Activated CD8-positive, alpha-beta T cell treated with anti-CD3 and anti-CD28 coated beads, Interleukin-2, amount 10 ng/mL, durations not matched to agents 7 days and 5 days (primary cell): ENCODE measurements at regions not wholly inside any gene's neighbourhood (a gene's known extent, or its start where the extent isn't known, plus 50 kb on each side); places are given as distances from the start of the nearest gene placed in this dataset.

Experiments
- ATAC-seq: fragments of 150-1000 bp; cut with Tn5 transposase; one replicate; pipeline ENCODE4 v1.10.0; 2021; ENCODE audit warnings: moderate library complexity
- CTCF ChIA-PET: fragments of 350-600 bp; sonication (Branson Sonifier 250); formaldehyde crosslinking; loops from one replicate; lab custom pipeline; 2021; ENCODE audit warnings: antibody characterized with exemption; lab: Charles Lee
- POLR2A ChIA-PET: fragments of 350-600 bp; sonication (Branson Sonifier 250); formaldehyde crosslinking; loops from one replicate; lab custom pipeline; 2021; ENCODE audit warnings: antibody characterized with exemption; lab: Charles Lee
- DNase-seq: peaks from one replicate; pipeline ENCODE4 v3.0.0-alpha.2; 2020
- H3K27ac Mint-ChIP-seq: one replicate; pipeline ENCODE4 v1.8.0; 2021; ENCODE audit warnings: mild to moderate bottlenecking, mixed read lengths
- H3K27me3 Mint-ChIP-seq: one replicate; pipeline ENCODE4 v1.8.0; 2021; ENCODE audit warnings: low read depth, mixed read lengths
- H3K36me3 Mint-ChIP-seq: one replicate; pipeline ENCODE4 v1.8.0; 2021; ENCODE audit warnings: low read depth, mixed read lengths
- H3K4me1 Mint-ChIP-seq: one replicate; pipeline ENCODE4 v1.8.0; 2021; ENCODE audit warnings: low read depth, mixed read lengths
- H3K4me3 Mint-ChIP-seq: one replicate; pipeline ENCODE4 v1.8.0; 2021; ENCODE audit warnings: mild to moderate bottlenecking, mixed read lengths
- H3K9me3 Mint-ChIP-seq: one replicate; pipeline ENCODE4 v1.8.0; 2022; ENCODE audit warnings: mixed read lengths; ENCODE audit not compliant: insufficient read depth

DNA sequence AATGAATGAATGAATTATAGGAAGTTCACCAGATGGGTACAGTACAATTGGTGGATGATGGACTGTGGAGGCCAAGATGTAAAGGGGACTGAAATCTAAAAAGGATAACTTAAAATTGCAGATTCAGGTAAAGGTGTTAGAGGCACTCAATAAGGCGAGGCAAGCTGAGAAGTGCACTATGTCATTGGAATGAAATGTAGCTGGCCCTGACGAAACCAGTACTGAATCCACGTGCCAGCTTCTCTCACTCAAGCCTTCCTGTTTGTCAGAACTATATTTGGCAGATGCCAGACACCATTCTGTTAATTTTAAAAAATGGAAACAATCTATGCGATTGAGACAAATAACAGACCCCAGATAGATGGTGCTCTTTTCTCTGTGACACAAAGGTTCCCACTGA, 1039.1 kb upstream of the TENM3 start:
- ATAC-seq (no peak), DNase-seq (no peak)
- Mint-ChIP-seq H3K9me3 (no peaks in the 10 kb centered on the region), H3K4me3 (no peak overlapping the region), H3K27ac (no peak overlapping the region), H3K36me3 (no peaks in the 10 kb centered on the region), H3K4me1 (no peaks in the 10 kb centered on the region), H3K27me3 (no peaks in the 10 kb centered on the region)
- CTCF ChIA-PET = no interaction called here
- POLR2A ChIA-PET = no interaction called here

GRCh38 chr4:181213551-181213950, 1029.7 kb upstream of the TENM3 start:
- no peak overlapping the region for H3K4me3 Mint-ChIP-seq
- ChIA-PET POLR2A (no interaction called here), CTCF (no interaction called here)
- DNase-seq (no peak), ATAC-seq (no peak)
- H3K36me3 Mint-ChIP-seq = no peaks in the 10 kb centered on the region
- H3K9me3 Mint-ChIP-seq = no peaks in the 10 kb centered on the region
- no peaks in the 10 kb centered on the region for H3K27me3 Mint-ChIP-seq
- no peaks in the 10 kb centered on the region for H3K4me1 Mint-ChIP-seq
- H3K27ac Mint-ChIP-seq = no peak overlapping the region

DNA sequence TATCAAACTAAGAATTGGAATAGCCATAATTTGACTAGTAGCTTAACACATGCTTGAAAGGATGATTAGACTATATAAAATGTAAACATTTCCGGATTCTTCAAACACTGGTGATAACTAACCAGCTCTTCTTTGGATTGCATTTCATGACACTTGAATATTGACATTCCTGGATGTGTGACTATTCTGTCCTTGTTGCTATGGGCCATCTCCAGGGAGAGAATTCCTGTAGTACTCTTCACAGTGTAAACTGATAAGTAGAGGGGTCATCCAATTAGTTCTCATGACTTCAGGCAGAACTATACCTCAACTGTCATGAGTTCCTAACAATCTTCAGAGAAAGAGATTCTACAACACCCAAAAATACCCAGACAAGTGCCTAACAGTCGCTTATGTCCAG, 1026.7 kb upstream of the TENM3 start:
- no peaks in the 10 kb centered on the region for H3K27me3 Mint-ChIP-seq
- H3K4me1 Mint-ChIP-seq = no peaks in the 10 kb centered on the region
- no peak for DNase-seq
- ChIA-PET CTCF (no interaction called here), POLR2A (no interaction called here)
- no peaks in the 10 kb centered on the region for H3K36me3 Mint-ChIP-seq
- H3K9me3 Mint-ChIP-seq = no peaks in the 10 kb centered on the region
- no peak overlapping the region for H3K27ac Mint-ChIP-seq
- H3K4me3 Mint-ChIP-seq = no peak overlapping the region
- ATAC-seq = no peak

- no peaks in the 10 kb centered on the region for H3K27me3 Mint-ChIP-seq
- DNase-seq (no peak), ATAC-seq (no peak)
- H3K36me3 Mint-ChIP-seq = no peaks in the 10 kb centered on the region
- H3K9me3 Mint-ChIP-seq = peaks cover 5% of the 10 kb centered on the region
- no peak overlapping the region for H3K27ac Mint-ChIP-seq
- H3K4me1 Mint-ChIP-seq = no peaks in the 10 kb centered on the region
- CTCF ChIA-PET = no interaction called here
- no peak overlapping the region for H3K4me3 Mint-ChIP-seq
- POLR2A ChIA-PET = no interaction called here
Measured at GRCh38 chr4:181219783-181220416, 1023.3 kb upstream of the TENM3 start.

- DNase-seq (no peak), ATAC-seq (no peak)
- no peak overlapping the region for H3K4me3 Mint-ChIP-seq
- no peak overlapping the region for H3K27ac Mint-ChIP-seq
- no peaks in the 10 kb centered on the region for H3K36me3 Mint-ChIP-seq
- H3K4me1 Mint-ChIP-seq = no peaks in the 10 kb centered on the region
- H3K27me3 Mint-ChIP-seq = no peaks in the 10 kb centered on the region
- ChIA-PET POLR2A (no interaction called here), CTCF (no interaction called here)
- peaks cover 5% of the 10 kb centered on the region for H3K9me3 Mint-ChIP-seq
Measured at GRCh38 chr4:181224852-181225251, 1018.4 kb upstream of the TENM3 start.

DNA sequence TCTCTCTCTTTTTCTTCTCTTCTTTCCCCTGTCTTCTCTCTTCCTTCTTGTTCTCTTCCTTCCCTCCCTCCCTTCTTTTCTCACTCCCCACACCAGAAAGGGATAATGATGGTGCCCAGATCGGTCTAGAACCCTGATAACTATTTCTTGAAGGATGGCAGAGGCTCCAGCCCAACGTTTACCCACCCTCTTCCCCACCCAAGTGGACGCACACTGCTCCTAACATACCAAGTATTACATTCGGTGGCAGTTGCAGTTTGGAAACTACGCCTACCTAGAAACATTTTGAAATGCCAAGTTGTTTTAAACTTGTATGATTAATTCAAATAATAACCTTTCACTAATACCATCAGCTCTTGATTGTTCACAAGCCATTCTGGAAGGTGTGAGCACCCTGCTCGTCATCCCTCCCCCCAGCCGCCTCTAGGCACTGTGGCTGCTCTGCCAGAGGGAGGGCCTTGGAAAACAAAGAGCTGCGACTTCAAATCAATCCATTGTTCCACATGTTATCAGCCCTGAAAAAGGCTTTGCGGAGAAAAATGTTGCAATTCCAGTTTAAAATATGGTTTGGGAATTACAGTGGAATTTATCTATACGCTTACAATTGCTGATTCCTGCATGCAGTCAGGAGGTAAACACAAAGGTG, 1017.5 kb upstream of the TENM3 start:
- Mint-ChIP-seq H3K27ac (no peak overlapping the region), H3K4me1 (no peaks in the 10 kb centered on the region), H3K9me3 (peaks cover 5% of the 10 kb centered on the region), H3K36me3 (no peaks in the 10 kb centered on the region), H3K4me3 (no peak overlapping the region), H3K27me3 (no peaks in the 10 kb centered on the region)
- CTCF ChIA-PET = no interaction called here
- ATAC-seq (no peak), DNase-seq (no peak)
- POLR2A ChIA-PET = no interaction called here

GRCh38 chr4:181234951-181235680, 1008.1 kb upstream of the TENM3 start:
- POLR2A ChIA-PET = no interaction called here
- Mint-ChIP-seq H3K4me3 (no peak overlapping the region), H3K9me3 (no peaks in the 10 kb centered on the region), H3K27me3 (no peaks in the 10 kb centered on the region), H3K27ac (no peak overlapping the region), H3K36me3 (no peaks in the 10 kb centered on the region), H3K4me1 (no peaks in the 10 kb centered on the region)
- ATAC-seq = no peak
- CTCF ChIA-PET = no interaction called here
- DNase-seq = no peak

- CTCF ChIA-PET = no interaction called here
- ATAC-seq = no peak
Measured at GRCh38 chr4:181245326-181245725, 997.9 kb upstream of the TENM3 start.

DNA sequence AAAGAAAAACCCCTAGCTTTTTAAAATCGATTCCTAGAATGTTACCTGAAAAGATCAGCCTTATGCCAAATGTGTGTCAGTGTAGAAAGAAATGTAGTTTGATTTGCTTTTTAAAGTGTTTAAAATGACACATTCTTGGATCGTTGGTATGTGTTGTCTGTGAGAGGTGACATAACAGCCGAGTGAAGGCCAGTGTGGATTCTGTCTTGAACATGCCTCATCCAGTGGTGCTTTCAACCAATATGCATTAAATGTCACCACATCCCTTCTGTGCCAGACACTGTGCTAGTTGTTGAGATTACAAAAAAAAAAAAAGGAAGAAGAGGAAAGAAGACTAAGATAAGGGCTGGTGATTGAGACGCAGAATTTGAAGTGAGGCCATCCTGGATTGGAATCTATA, 994.2 kb upstream of the TENM3 start:
- H3K36me3 Mint-ChIP-seq = no peaks in the 10 kb centered on the region
- no peaks in the 10 kb centered on the region for H3K27me3 Mint-ChIP-seq
- ChIA-PET CTCF (no interaction called here), POLR2A (no interaction called here)
- DNase-seq (no peak), ATAC-seq (no peak)
- no peak overlapping the region for H3K4me3 Mint-ChIP-seq
- no peaks in the 10 kb centered on the region for H3K9me3 Mint-ChIP-seq
- no peak overlapping the region for H3K27ac Mint-ChIP-seq
- no peaks in the 10 kb centered on the region for H3K4me1 Mint-ChIP-seq

More at GRCh38 chr4:181245326-181245725, 997.9 kb upstream of the TENM3 start:
- H3K27ac Mint-ChIP-seq = no peak overlapping the region
- H3K9me3 Mint-ChIP-seq = no peaks in the 10 kb centered on the region
- no peaks in the 10 kb centered on the region for H3K36me3 Mint-ChIP-seq
- H3K4me3 Mint-ChIP-seq = no peak overlapping the region
- POLR2A ChIA-PET = no interaction called here
- H3K27me3 Mint-ChIP-seq = no peaks in the 10 kb centered on the region
- DNase-seq = no peak
- H3K4me1 Mint-ChIP-seq = no peaks in the 10 kb centered on the region

DNA sequence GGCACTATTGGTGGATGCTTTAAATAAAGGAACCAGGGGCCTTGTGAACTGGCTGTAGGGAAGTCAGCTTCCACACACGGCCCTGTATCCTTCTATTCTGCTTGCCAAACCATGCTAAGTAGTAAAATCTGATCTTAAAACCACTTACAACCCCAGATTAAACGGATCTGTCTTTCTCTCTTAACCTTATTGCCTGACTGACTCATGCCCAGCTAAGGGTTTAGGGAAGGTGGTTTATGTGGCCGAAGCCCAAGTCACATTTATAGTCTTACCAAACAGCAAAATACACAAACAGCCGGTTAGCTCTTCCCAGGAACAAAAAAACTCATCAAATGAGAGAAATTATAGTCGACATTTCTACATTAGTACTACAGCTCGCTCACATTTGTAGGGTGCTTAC, 988.4 kb upstream of the TENM3 start:
- Mint-ChIP-seq H3K27me3 (no peaks in the 10 kb centered on the region), H3K9me3 (no peaks in the 10 kb centered on the region), H3K36me3 (no peaks in the 10 kb centered on the region), H3K27ac (no peak overlapping the region), H3K4me3 (no peak overlapping the region), H3K4me1 (no peaks in the 10 kb centered on the region)
- ATAC-seq (no peak), DNase-seq (no peak)
- ChIA-PET POLR2A (no interaction called here), CTCF (no interaction called here)

DNA sequence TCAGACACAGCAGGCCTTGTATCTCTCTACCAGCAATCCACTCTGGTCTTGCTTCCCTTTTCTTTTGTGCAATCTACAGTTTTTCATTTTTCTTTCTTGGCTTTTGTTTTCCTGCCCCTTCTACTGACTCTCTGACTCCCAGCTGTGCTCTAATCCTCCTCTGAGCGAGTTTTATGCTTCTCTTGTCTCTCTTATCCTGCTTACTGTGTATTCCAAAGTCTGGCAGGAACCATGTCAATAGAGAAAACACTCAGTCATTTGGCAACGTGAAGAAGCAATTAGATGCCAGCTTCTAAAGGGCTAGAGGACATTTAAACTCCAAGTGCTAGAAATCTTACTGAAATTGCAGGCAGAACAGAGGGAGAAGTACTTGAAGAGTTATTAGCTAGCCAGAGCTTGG, 984.6 kb upstream of the TENM3 start:
- ChIA-PET POLR2A (no interaction called here), CTCF (no interaction called here)
- no peaks in the 10 kb centered on the region for H3K36me3 Mint-ChIP-seq
- no peaks in the 10 kb centered on the region for H3K27me3 Mint-ChIP-seq
- H3K4me3 Mint-ChIP-seq = no peak overlapping the region
- no peaks in the 10 kb centered on the region for H3K9me3 Mint-ChIP-seq
- DNase-seq (no peak), ATAC-seq (no peak)
- no peak overlapping the region for H3K27ac Mint-ChIP-seq
- H3K4me1 Mint-ChIP-seq = no peaks in the 10 kb centered on the region

GRCh38 chr4:181259081-181259709, 984.0 kb upstream of the TENM3 start:
- ChIA-PET POLR2A (no interaction called here), CTCF (no interaction called here)
- no peaks in the 10 kb centered on the region for H3K4me1 Mint-ChIP-seq
- no peaks in the 10 kb centered on the region for H3K36me3 Mint-ChIP-seq
- H3K27ac Mint-ChIP-seq = no peak overlapping the region
- no peaks in the 10 kb centered on the region for H3K9me3 Mint-ChIP-seq
- H3K27me3 Mint-ChIP-seq = no peaks in the 10 kb centered on the region
- ATAC-seq (no peak), DNase-seq (no peak)
- no peak overlapping the region for H3K4me3 Mint-ChIP-seq
